HUES48 (cell line): ENCODE measurements at regions not wholly inside any gene's neighbourhood (a gene's known extent, or its start where the extent isn't known, plus 50 kb on each side); places are given as distances from the start of the nearest gene placed in this dataset.
"Not testable (repeated sequence)": the region's sequence is repeated elsewhere in the genome, so short reads cannot be mapped to it uniquely, and the experiment has no call there.

Experiments
- H3K27ac ChIP-seq: one replicate; pipeline ENCODE4 v1.7.0; 2013; ENCODE audit warnings: low read depth, low read length, inconsistent platforms
- H3K27me3 ChIP-seq: 2 replicates; pipeline ENCODE4 v1.6.1; 2013; ENCODE audit warnings: mild to moderate bottlenecking, low read length; ENCODE audit not compliant: control insufficient read depth, insufficient read depth
- H3K36me3 ChIP-seq: 2 replicates; pipeline ENCODE4 v1.6.1; 2013; ENCODE audit warnings: low read length; ENCODE audit not compliant: control insufficient read depth, insufficient read depth
- H3K4me1 ChIP-seq: 2 replicates; pipeline ENCODE4 v1.6.1; 2013; ENCODE audit warnings: mild to moderate bottlenecking, low read length; ENCODE audit not compliant: control insufficient read depth, insufficient read depth
- H3K4me3 ChIP-seq: 2 replicates; pipeline ENCODE4 v1.5.1; 2013; ENCODE audit warnings: mild to moderate bottlenecking, low read depth, low read length
- H3K9ac ChIP-seq: 2 replicates; pipeline ENCODE4 v1.6.1; 2013; ENCODE audit warnings: mild to moderate bottlenecking, low read depth, low read length, moderate library complexity
- H3K9me3 ChIP-seq: 2 replicates; pipeline ENCODE4 v1.6.1; 2013; ENCODE audit warnings: low read length; ENCODE audit not compliant: control insufficient read depth, insufficient read depth

DNA sequence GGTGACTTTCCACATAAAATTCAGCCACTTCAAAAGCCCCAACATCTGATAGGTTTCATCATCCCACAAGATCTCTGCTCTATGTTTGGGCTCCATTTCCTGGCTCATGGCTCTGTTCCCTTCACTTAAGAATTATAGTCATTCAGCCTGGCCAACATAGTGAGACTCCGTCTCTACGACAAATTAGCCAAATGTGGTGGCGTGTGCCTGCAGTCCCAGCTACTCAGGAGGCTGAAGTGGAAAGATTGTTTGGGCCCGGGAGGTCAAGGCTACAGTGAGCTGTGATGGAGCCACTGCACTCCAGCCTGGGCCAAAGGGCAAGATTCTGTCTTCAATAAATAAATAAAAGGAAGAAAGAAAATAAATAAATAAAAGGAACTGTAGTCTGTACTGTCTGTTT, 57.9 kb upstream of the CTSV start:
- Histone ChIP-seq H3K36me3 (peaks cover 15% of the 10 kb centered on the region; the same call in 1 of the 2 replicates), H3K9ac (no peak overlapping the region), H3K27me3 (no peaks in the 10 kb centered on the region), H3K4me3 (no peak overlapping the region), H3K4me1 (no peaks in the 10 kb centered on the region), H3K27ac (no peak overlapping the region), H3K9me3 (no peaks in the 10 kb centered on the region)

DNA sequence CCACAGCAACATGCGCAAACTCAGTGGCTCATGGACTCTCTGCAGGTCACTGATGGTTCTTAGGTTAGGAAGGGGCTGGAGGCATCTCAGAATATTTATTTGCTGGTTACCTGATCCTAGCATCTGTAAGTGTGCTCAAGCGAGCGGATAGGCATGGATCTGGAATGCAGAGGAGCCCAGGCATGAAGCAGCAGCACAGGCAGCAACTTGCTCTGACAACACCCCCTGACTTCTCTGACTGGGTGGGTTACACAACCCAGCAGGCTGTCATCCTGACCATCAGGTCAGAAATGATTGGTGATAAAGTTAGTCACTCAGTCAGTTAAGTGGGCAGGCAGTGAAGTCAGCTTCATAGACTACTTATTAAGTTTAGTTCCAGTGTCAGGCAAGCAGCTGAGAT, 50.4 kb upstream of the CTSV start:
- H3K9ac ChIP-seq, H3K27me3 ChIP-seq, H3K9me3 ChIP-seq, H3K4me1 ChIP-seq, H3K27ac ChIP-seq, H3K4me3 ChIP-seq: not testable (repeated sequence)
- H3K36me3 ChIP-seq: peaks cover 11% of the 10 kb centered on the region; the same call in 1 of the 2 replicates
